Breast epithelium (tissue), 4 donors: ENCODE measurements at regions not wholly inside any gene's neighbourhood (a gene's known extent, or its start where the extent isn't known, plus 50 kb on each side); places are given as distances from the start of the nearest gene placed in this dataset.
"Not testable (repeated sequence)": the region's sequence is repeated elsewhere in the genome, so short reads cannot be mapped to it uniquely, and the experiment has no call there.

Experiments
- DNase-seq, 2 donors: peaks; one replicate each; pipeline ENCODE4 v3.0.0-alpha.2; 2019; ENCODE audit warnings: low spot score in 2 of 2
- H3K27ac ChIP-seq, 2 donors: fragments of 200-600 bp; sonication (generic) in 1 of 2; one replicate each; pipeline ENCODE4 v1.5.1; 2016 to 2019; ENCODE audit warnings: mild to moderate bottlenecking in 1 of 2
- H3K27me3 ChIP-seq, 2 donors: fragments of 200-600 bp; sonication (generic) in 1 of 2; one replicate each; pipeline versions ENCODE4 v1.5.1 to v1.6.0; 2017 to 2019; ENCODE audit warnings: control low read depth in 1 of 2, mild to moderate bottlenecking in 1 of 2
- H3K36me3 ChIP-seq: fragments of 200-600 bp; one replicate; pipeline ENCODE4 v1.5.1; 2019
- H3K4me1 ChIP-seq, 2 donors: fragments of 200-600 bp; sonication (generic); one replicate each; pipeline ENCODE4 v1.5.1; 2016 to 2019; ENCODE audit warnings: control low read depth in 1 of 2
- H3K4me3 ChIP-seq, 3 donors: fragments of 200-600 bp; sonication (generic); 1 replicate in 2 of 3; 2 replicates in 1 of 3; pipeline ENCODE4 v1.5.1; 2016 to 2019; ENCODE audit warnings: mild to moderate bottlenecking in 3 of 3, moderate library complexity in 2 of 3
- H3K9me3 ChIP-seq, 2 donors: fragments of 200-600 bp; sonication (generic) in 1 of 2; one replicate each; pipeline ENCODE4 v1.5.1; 2016 to 2019; ENCODE audit warnings: control low read depth in 1 of 2
- CTCF ChIP-seq, 3 donors: fragments of 450-650 bp; IDR thresholded peaks; one replicate each; pipeline ENCODE4 v1.5.1; 2016 to 2017; ENCODE audit warnings: antibody characterized with exemption in 3 of 3, mild to moderate bottlenecking in 3 of 3, moderate library complexity in 3 of 3
- POLR2A ChIP-seq: fragments of 450-650 bp; IDR thresholded peaks from one replicate; pipeline ENCODE4 v1.6.1; 2016; ENCODE audit warnings: antibody characterized with exemption, mild to moderate bottlenecking, moderate library complexity
- POLR2AphosphoS5 ChIP-seq, 3 donors: sonication (generic); formaldehyde crosslinking; IDR thresholded peaks; one replicate each; pipeline ENCODE4 v1.6.1; 2017; ENCODE audit warnings: antibody characterized with exemption in 3 of 3
- intact Hi-C: fragments of 100-400 bp; cut with DNase I; formaldehyde crosslinking; loops from one replicate; pipeline ENCODE4 v1.15.1; 2023; ENCODE audit warnings: low total_unique reads

DNA sequence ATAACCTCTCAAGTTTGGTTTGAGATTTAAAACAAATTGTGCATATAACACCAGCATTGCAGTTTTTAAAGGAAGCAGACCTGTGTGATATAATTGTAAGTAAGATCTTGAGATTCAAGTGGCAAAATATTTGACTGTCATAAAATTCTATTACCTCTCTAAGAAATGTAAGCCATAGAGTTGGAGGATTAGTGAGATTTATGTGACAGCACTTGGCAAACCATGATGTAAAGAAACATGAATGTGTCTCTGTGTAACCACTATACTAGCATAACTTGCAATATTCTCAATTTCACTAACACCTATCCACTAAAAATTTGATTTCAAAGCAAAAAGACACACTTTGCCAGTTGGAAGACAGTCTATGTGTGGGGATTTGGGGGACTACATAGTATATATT lies 190.2 kb upstream of the SSTR4 start:
- TF ChIP-seq POLR2A (no peak), CTCF (IDR thresholded peaks at IDR 0.05) (no peak), POLR2AphosphoS5 (IDR thresholded peaks at IDR 0.05) (no peak)
- H3K27me3 ChIP-seq: no peaks in the 10 kb centered on the region
- intact Hi-C loops: no loop called here
- H3K4me3 ChIP-seq: no peak overlapping the region
- H3K4me1 ChIP-seq: no peaks in the 10 kb centered on the region
- H3K36me3 ChIP-seq: no peaks in the 10 kb centered on the region
- H3K27ac ChIP-seq: no peak overlapping the region
- DNase-seq: no peak
- H3K9me3 ChIP-seq: peaks cover 0 to 8% of the 10 kb centered on the region in 2 donors

DNA sequence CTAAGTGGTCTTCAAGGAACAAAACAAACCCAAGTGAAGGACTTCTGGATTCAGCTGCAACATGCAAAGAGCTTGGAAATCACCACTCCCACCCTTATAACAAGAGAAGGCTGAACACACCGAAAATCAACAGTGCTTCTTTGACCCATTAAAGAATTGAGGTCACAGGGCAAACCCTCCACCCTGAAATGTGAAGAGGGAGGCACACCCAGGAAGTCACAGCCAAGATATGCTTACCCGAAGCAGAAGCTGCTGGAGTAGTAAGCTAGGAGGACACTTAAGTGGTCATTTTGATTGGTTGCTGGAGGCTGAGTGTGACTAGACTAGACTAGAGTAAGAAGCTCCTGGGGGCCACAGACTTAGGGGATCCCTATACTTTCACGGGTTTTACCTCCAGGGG lies 188.2 kb upstream of the SSTR4 start:
- Histone ChIP-seq H3K4me1 (no peaks in the 10 kb centered on the region), H3K4me3 (no peak overlapping the region), H3K27me3 (no peaks in the 10 kb centered on the region), H3K36me3 (no peaks in the 10 kb centered on the region), H3K27ac (no peak overlapping the region), H3K9me3 (peaks cover 0 to 8% of the 10 kb centered on the region in 2 donors)
- DNase-seq: no peak
- TF ChIP-seq CTCF (IDR thresholded peaks at IDR 0.05) (no peak), POLR2A (no peak), POLR2AphosphoS5 (IDR thresholded peaks at IDR 0.05) (no peak)
- intact Hi-C loops: no loop called here

DNA sequence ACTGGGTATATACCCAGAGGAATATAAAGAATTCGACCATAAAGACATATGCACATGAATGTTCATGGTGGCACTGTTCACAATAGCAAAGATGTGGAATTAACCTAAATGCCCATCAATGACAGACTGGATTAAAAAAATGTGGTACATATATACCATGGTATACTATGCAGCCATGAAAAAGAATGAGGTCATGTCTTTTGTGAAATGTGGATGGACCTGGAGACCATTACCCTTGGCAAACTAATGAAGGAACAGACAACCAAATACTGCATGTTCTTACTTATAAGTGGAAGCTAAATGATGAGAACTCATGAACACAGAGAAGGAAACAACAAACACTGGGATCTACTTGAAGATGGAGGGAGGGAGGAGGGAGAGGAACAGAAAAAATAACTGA lies 186.7 kb upstream of the SSTR4 start:
- Histone ChIP-seq H3K4me3 (no peak overlapping the region), H3K27me3 (no peaks in the 10 kb centered on the region), H3K9me3 (peaks cover 0 to 8% of the 10 kb centered on the region in 2 donors), H3K36me3 (no peaks in the 10 kb centered on the region), H3K27ac (no peak overlapping the region), H3K4me1 (no peaks in the 10 kb centered on the region)
- TF ChIP-seq CTCF (IDR thresholded peaks at IDR 0.05) (no peak), POLR2AphosphoS5 (IDR thresholded peaks at IDR 0.05) (no peak), POLR2A (no peak)
- DNase-seq: no peak
- intact Hi-C loops: no loop called here

DNA sequence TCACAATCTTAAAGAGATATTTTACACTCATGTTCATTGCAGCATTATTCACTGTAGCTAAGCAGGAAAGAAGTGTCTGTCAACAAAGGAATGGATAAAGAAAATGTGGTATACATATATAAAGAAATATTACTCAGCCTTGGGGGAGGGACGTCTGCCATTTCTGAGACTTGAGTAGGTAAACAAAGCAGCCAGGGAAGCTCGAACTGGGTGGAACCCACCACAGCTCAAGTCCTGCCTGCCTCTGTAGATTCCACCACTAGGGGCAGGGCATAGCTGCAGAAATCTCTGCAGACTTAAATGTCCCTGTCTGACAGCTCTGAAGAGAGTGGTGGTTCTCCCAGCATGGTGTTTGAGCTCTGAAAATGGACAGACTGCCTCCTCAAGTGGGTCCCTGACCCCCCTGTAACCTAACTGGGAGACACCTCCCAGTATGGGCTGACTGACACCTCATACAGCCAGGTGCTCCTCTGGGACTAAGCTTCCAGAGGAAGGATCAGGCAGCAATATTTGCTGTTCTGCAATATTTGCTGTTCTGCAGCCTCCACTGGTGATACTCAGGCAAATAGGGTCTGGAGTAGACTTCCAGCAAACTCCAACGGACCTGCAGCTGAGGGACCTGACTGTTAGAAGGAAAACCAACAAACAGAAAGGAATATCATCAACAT lies 183.3 kb upstream of the SSTR4 start:
- H3K36me3 ChIP-seq, H3K9me3 ChIP-seq, H3K4me1 ChIP-seq, DNase-seq, H3K27me3 ChIP-seq, H3K27ac ChIP-seq, intact Hi-C loops, H3K4me3 ChIP-seq: not testable (repeated sequence)
- peak in 2 of 3 donors; percentile 39 to 43 for TF ChIP-seq CTCF (IDR thresholded peaks at IDR 0.05)

DNA sequence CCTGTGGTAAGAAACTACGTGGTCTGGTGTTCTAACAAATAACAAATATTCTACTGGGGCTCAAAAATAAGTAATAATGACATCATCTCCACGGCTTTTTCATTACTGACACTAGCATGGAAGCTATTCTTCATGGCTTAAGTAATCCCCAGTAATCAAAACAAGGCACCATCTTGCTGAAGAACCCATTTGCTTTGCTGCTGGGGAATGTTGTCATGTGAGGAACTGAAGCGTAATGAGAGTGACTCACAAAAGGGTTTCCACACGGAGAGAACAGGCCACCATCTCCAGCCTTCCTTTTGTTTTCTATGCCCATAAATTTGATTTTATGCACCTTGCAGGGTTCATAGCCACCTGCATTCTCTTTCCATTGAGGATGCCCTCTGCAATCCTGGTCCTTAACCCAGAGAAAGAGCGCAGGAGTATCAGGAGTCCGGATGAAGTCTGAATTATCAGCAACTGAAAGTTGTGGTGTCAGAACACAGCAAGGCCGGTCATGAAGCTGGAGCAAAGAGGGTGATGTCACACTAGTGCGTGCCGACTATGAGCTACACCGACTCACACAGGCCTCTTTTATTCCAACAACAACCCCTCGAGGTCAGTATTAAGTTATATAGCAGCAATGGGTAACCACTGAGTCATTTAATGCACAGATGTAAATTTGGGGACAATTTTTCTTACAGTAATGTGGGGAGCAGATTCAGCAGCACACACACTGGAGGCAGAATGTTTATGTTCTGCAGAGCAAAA lies 173.7 kb upstream of the SSTR4 start:
- Histone ChIP-seq H3K27ac (no peak overlapping the region), H3K4me1 (no peaks in the 10 kb centered on the region), H3K9me3 (no peaks in the 10 kb centered on the region), H3K27me3 (no peaks in the 10 kb centered on the region), H3K4me3 (no peak overlapping the region), H3K36me3 (no peaks in the 10 kb centered on the region)
- intact Hi-C loops: no loop called here
- DNase-seq: no peak
- no peak for TF ChIP-seq CTCF (IDR thresholded peaks at IDR 0.05)
- TF ChIP-seq POLR2AphosphoS5 (IDR thresholded peaks at IDR 0.05): no peak
- no peak for TF ChIP-seq POLR2A
